ENCODE measurements at regions not wholly inside any gene's neighbourhood (a gene's known extent, or its start where the extent isn't known, plus 50 kb on each side); places are given as distances from the start of the nearest gene placed in this dataset.

DNA sequence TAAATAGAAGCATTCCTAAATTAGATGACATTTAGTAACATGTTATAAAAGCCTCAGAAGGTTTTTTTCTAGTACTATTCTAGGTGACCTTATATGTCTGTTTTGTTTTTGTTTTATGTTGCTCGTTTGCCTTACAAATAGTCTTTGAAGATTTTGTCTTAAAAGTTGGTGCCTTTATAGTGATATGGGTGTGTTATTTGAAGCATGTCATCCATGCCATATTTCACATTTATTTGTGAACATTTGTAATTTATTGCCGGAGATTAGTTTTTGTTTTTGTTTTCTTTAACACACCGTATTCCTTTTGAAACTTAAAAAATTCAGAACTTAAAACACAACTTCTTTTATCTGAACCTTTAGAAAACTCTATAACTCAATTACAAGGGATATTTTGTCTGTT, 422.8 kb upstream of the PCDH9 start:
- no peaks in the 10 kb centered on the region for H3K79me2 ChIP-seq (ENCODE audit: control insufficient read depth, insufficient read depth, low read length)
- no peaks in the 10 kb centered on the region for H3K9me1 ChIP-seq (ENCODE audit: control insufficient read depth, insufficient read depth, low read length)
- H3K4me2 ChIP-seq (ENCODE audit: insufficient read depth, low read length), result no peak overlapping the region
- 5% methylated on average over 3 of the region's 3 CpGs for WGBS (ENCODE audit: insufficient coverage, low coverage, missing lambda C conversion rate)
- DNase-seq (ENCODE audit: extremely low read depth in 1 of 4, low spot score in 3 of 4) (no peak), FAIRE-seq (no peak), ATAC-seq (no peak)
- no peaks in the 10 kb centered on the region for H3K9me3 ChIP-seq (replicated peaks; ENCODE audit: control insufficient read depth, insufficient read depth, low read depth, low read length)
- no peak overlapping the region for H3K27ac ChIP-seq (ENCODE audit: extremely low read depth, low read depth, low read length)
- in situ Hi-C loops (cut with MboI) (no loop called here), intact Hi-C loops (cut with micrococcal nuclease) (no loop called here)
- ChIA-PET CTCF (ENCODE audit: low intra/inter-chr PET ratio) (no interaction called here), POLR2A (no interaction called here)
- TF ChIP-seq CBX8 (IDR thresholded peaks at IDR 0.05; ENCODE audit: borderline replicate concordance, extremely low read depth, low read depth, low read length, poor library complexity, severe bottlenecking) (no peak), SRSF7 (optimal IDR thresholded peaks at IDR 0.05; ENCODE audit: low read depth, low read length) (no peak), ZNF282 (CRISPR knock-in tag; IDR thresholded peaks at IDR 0.05) (no peak), MXI1 (IDR thresholded peaks at IDR 0.05; ENCODE audit: low read depth, low read length) (no peak), KLF16 (IDR thresholded peaks at IDR 0.05) (no peak), PCBP2 (IDR thresholded peaks at IDR 0.05; ENCODE audit: low read depth, low read length, poor library complexity, severe bottlenecking) (no peak), U2AF2 (optimal IDR thresholded peaks at IDR 0.05; ENCODE audit: low read depth, low read length) (no peak), ZBTB8A (IDR thresholded peaks at IDR 0.05; ENCODE audit: partially characterized antibody) (no peak), ZNF589 (CRISPR knock-in tag; IDR thresholded peaks at IDR 0.05; ENCODE audit: low read depth) (no peak), TAF9B (IDR thresholded peaks at IDR 0.05; ENCODE audit: partially characterized antibody) (no peak), ZNF184 (CRISPR knock-in tag; IDR thresholded peaks at IDR 0.05) (no peak), SMARCB1 (IDR thresholded peaks at IDR 0.05; ENCODE audit: insufficient read length, low read depth) (no peak), ZNF133 (CRISPR knock-in tag; IDR thresholded peaks at IDR 0.05) (no peak), ARHGAP35 (IDR thresholded peaks at IDR 0.05; ENCODE audit: partially characterized antibody) (no peak), NUFIP1 (IDR thresholded peaks at IDR 0.05; ENCODE audit: partially characterized antibody) (no peak), ZNF57 (CRISPR knock-in tag; IDR thresholded peaks at IDR 0.05) (no peak), POLR2A (conservative IDR thresholded peaks at IDR 0.05) (no peak)
- TF ChIP-seq, protein P1, sequence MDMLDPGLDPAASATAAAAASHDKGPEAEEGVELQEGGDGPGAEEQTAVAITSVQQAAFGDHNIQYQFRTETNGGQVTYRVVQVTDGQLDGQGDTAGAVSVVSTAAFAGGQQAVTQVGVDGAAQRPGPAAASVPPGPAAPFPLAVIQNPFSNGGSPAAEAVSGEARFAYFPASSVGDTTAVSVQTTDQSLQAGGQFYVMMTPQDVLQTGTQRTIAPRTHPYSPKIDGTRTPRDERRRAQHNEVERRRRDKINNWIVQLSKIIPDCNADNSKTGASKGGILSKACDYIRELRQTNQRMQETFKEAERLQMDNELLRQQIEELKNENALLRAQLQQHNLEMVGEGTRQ (CRISPR knock-in tag; IDR thresholded peaks at IDR 0.05), result no peak
- TF ChIP-seq, protein P2, sequence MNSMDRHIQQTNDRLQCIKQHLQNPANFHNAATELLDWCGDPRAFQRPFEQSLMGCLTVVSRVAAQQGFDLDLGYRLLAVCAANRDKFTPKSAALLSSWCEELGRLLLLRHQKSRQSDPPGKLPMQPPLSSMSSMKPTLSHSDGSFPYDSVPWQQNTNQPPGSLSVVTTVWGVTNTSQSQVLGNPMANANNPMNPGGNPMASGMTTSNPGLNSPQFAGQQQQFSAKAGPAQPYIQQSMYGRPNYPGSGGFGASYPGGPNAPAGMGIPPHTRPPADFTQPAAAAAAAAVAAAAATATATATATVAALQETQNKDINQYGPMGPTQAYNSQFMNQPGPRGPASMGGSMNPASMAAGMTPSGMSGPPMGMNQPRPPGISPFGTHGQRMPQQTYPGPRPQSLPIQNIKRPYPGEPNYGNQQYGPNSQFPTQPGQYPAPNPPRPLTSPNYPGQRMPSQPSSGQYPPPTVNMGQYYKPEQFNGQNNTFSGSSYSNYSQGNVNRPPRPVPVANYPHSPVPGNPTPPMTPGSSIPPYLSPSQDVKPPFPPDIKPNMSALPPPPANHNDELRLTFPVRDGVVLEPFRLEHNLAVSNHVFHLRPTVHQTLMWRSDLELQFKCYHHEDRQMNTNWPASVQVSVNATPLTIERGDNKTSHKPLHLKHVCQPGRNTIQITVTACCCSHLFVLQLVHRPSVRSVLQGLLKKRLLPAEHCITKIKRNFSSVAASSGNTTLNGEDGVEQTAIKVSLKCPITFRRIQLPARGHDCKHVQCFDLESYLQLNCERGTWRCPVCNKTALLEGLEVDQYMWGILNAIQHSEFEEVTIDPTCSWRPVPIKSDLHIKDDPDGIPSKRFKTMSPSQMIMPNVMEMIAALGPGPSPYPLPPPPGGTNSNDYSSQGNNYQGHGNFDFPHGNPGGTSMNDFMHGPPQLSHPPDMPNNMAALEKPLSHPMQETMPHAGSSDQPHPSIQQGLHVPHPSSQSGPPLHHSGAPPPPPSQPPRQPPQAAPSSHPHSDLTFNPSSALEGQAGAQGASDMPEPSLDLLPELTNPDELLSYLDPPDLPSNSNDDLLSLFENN (IDR thresholded peaks at IDR 0.05; ENCODE audit: low read depth in 2 of 2, low read length in 2 of 2), result no peak
- TF ChIP-seq, protein P3, sequence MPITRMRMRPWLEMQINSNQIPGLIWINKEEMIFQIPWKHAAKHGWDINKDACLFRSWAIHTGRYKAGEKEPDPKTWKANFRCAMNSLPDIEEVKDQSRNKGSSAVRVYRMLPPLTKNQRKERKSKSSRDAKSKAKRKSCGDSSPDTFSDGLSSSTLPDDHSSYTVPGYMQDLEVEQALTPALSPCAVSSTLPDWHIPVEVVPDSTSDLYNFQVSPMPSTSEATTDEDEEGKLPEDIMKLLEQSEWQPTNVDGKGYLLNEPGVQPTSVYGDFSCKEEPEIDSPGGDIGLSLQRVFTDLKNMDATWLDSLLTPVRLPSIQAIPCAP (CRISPR knock-in tag; IDR thresholded peaks at IDR 0.05; ENCODE audit: borderline replicate concordance), result no peak
- H2AFZ ChIP-seq (ENCODE audit: low read depth, low read length), result no peak overlapping the region
- no peaks in the 10 kb centered on the region for H3K4me1 ChIP-seq (replicated peaks in 1 of 2; ENCODE audit: control insufficient read depth in 2 of 2, insufficient read depth in 2 of 2, low read length in 2 of 2)
- no peaks in the 10 kb centered on the region for H3K36me3 ChIP-seq (ENCODE audit: control insufficient read depth, insufficient read depth, low read length)
- BruUV-seq (replicated peaks), result no TSS peak
- H4K20me1 ChIP-seq (replicated peaks; ENCODE audit: control insufficient read depth, insufficient read depth, low read length), result no peaks in the 10 kb centered on the region
- no peak overlapping the region for H3K9ac ChIP-seq (ENCODE audit: insufficient read depth in 1 of 2, low read depth in 2 of 2, low read length in 2 of 2)
- H3K4me3 ChIP-seq, result no peak overlapping the region
- no peaks in the 10 kb centered on the region for H3K27me3 ChIP-seq (ENCODE audit: control insufficient read depth in 2 of 2, insufficient read depth in 2 of 2, low read length in 2 of 2)

Measured in K562 (cell line).